Kidney (tissue), 13 donors: ENCODE measurements at regions not wholly inside any gene's neighbourhood (a gene's known extent, or its start where the extent isn't known, plus 50 kb on each side); places are given as distances from the start of the nearest gene placed in this dataset.

Experiments
- DNase-seq, 5 donors: peaks; one replicate each; pipeline ENCODE4 v3.0.0-alpha.2; 2013 to 2020
- FAIRE-seq: peaks from 2 replicates; lab custom pipeline; 2012; peaks lifted over from hg19 to GRCh38; lab: Jason Lieb, UNC
- H3K27ac ChIP-seq, 2 donors: one replicate each; pipeline ENCODE4 v1.7.0; 2013; ENCODE audit warnings: low read depth in 2 of 2, low read length in 2 of 2, inconsistent platforms in 1 of 2
- H3K27me3 ChIP-seq: one replicate; pipeline ENCODE4 v1.7.1; 2013; ENCODE audit warnings: low read length, inconsistent platforms; ENCODE audit not compliant: control insufficient read depth, insufficient read depth
- H3K36me3 ChIP-seq, 3 donors: one replicate each; pipeline versions ENCODE4 v1.7.0 to v1.7.1; 2013; ENCODE audit warnings: low read length in 3 of 3, control low read depth in 1 of 3, inconsistent platforms in 1 of 3; ENCODE audit not compliant: insufficient read depth in 3 of 3, control insufficient read depth in 2 of 3
- H3K4me1 ChIP-seq, 3 donors: one replicate each; pipeline versions ENCODE4 v1.7.0 to v1.7.1; 2013; ENCODE audit warnings: low read length in 3 of 3, inconsistent platforms in 1 of 3, low read depth in 1 of 3; ENCODE audit not compliant: control insufficient read depth in 2 of 3, insufficient read depth in 2 of 3
- H3K4me3 ChIP-seq, 3 donors: one replicate each; pipeline versions ENCODE4 v1.7.0 to v1.8.1; 2013; ENCODE audit warnings: low read length in 3 of 3, control low read depth in 1 of 3, inconsistent platforms in 1 of 3
- H3K9ac ChIP-seq, 3 donors: one replicate each; pipeline versions ENCODE4 v1.7.0 to v1.7.1; 2013; ENCODE audit warnings: low read length in 3 of 3, control low read depth in 1 of 3, inconsistent platforms in 1 of 3
- H3K9me3 ChIP-seq, 3 donors: one replicate each; pipeline versions ENCODE4 v1.7.0 to v1.7.1; 2013; ENCODE audit warnings: low read length in 3 of 3, control low read depth in 1 of 3, inconsistent platforms in 1 of 3; ENCODE audit not compliant: control insufficient read depth in 2 of 3, insufficient read depth in 1 of 3
- CTCF ChIP-seq: IDR thresholded peaks from 3 replicates; pipeline ENCODE4 v1.5.1; 2012; ENCODE audit warnings: mild to moderate bottlenecking, moderate library complexity, borderline replicate concordance; ENCODE audit not compliant: insufficient read depth; ENCODE audit errors: extremely low read depth
- intact Hi-C: fragments of 100-400 bp; cut with DNase I; formaldehyde crosslinking; loops from one replicate; pipeline ENCODE4 v1.11.1; 2022
- donor health status: control.
- donor health status: control.
- donor health status: control.
- donor health status: control.
- donor health status: control.
- donor health status: DM: yes; HTN: yes; CAD: no.
- donor health status: Normal renal cell carcinoma (clear cell type).

DNA sequence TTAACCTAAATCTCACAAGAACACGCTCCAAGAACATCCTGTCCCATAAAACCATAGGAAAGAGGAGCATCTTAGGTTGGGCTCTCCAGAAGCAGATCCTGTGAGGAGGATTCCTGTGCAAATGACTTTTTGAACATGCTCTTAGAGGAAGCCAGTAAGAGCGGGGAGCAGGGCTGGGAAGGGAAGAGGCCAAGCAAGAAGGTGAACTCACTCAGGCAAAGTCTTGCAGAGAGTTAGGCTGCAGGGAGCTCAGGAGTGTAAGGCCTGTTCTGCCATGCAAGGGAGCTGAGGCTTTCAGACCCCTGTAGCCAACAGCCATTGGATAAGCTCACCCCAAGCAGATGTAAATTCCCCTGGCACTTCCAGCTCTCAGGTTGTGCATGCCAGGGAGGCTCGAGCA is 63.6 kb upstream of the LY86 start:
- no peak for TF ChIP-seq CTCF
- DNase-seq = no peak
- Histone ChIP-seq H3K9ac (no peak overlapping the region), H3K27me3 (no peaks in the 10 kb centered on the region), H3K27ac (no peak overlapping the region), H3K4me1 (no peaks in the 10 kb centered on the region), H3K4me3 (no peak overlapping the region), H3K36me3 (no peaks in the 10 kb centered on the region), H3K9me3 (peaks cover 0 to 3% (median 0%) of the 10 kb centered on the region in 3 donors)
- FAIRE-seq = no peak
- intact Hi-C loops = no loop called here

- FAIRE-seq = no peak
- intact Hi-C loops = no loop called here
- Histone ChIP-seq H3K27me3 (no peaks in the 10 kb centered on the region), H3K9ac (no peak overlapping the region), H3K27ac (no peak overlapping the region), H3K4me3 (no peak overlapping the region), H3K4me1 (no peaks in the 10 kb centered on the region), H3K36me3 (no peaks in the 10 kb centered on the region), H3K9me3 (peaks cover 0 to 5% (median 0%) of the 10 kb centered on the region in 3 donors)
- no peak for TF ChIP-seq CTCF
- no peak for DNase-seq
Observed at GRCh38 chr6:6525933-6526332, 62.6 kb upstream of the LY86 start.

- no peaks in the 10 kb centered on the region for H3K36me3 ChIP-seq
- H3K4me3 ChIP-seq = no peak overlapping the region
- peaks cover 0 to 5% (median 0%) of the 10 kb centered on the region in 3 donors for H3K9me3 ChIP-seq
- FAIRE-seq (no peak), DNase-seq (no peak)
- intact Hi-C loops = no loop called here
- no peak overlapping the region for H3K27ac ChIP-seq
- H3K9ac ChIP-seq = no peak overlapping the region
- TF ChIP-seq CTCF = no peak
- no peaks in the 10 kb centered on the region for H3K27me3 ChIP-seq
- H3K4me1 ChIP-seq = no peaks in the 10 kb centered on the region
Observed at GRCh38 chr6:6529275-6529674, 59.2 kb upstream of the LY86 start.

DNA sequence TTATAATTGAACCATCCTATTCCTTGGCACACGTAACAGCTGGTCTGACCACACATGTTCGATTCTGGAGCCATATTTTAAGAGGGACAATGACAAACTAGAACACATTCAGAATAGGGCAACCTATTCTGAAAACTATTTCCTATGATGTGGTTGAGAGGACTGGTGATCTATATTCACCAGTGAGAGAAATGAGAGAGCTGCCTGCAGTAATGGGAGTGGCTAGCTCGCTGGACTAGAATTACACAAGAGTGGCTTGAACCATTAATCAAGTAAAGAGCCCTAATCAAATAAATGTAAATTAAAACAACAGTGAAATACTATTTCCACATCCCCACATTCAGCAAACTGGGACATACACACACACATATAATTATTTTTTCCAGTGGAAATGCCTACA is 55.3 kb upstream of the LY86 start:
- no peak for FAIRE-seq
- intact Hi-C loops = no loop called here

More for the DNA sequence above, 55.3 kb upstream of the LY86 start:
- Histone ChIP-seq H3K27ac (no peak overlapping the region), H3K4me3 (no peak overlapping the region), H3K9me3 (peaks cover 0 to 5% (median 0%) of the 10 kb centered on the region in 3 donors), H3K27me3 (no peaks in the 10 kb centered on the region), H3K4me1 (no peaks in the 10 kb centered on the region), H3K36me3 (no peaks in the 10 kb centered on the region), H3K9ac (no peak overlapping the region)
- no peak for DNase-seq
- no peak for TF ChIP-seq CTCF
